Astrocyte of the cerebellum (primary cell): ENCODE measurements at regions not wholly inside any gene's neighbourhood (a gene's known extent, or its start where the extent isn't known, plus 50 kb on each side); places are given as distances from the start of the nearest gene placed in this dataset.
A peak's percentile ranks its signal among the peaks of the same experiment; 100 is the strongest.

Source experiments
- DNase-seq: peaks from one replicate; pipeline ENCODE4 v3.0.0-alpha.2; 2011; ENCODE audit warnings: low read depth
- H3K4me3 ChIP-seq: 2 replicates; pipeline ENCODE4 v1.5.1; 2011; ENCODE audit warnings: mild to moderate bottlenecking, low read depth, low read length, moderate library complexity
- CTCF ChIP-seq: IDR thresholded peaks from 2 replicates; pipeline ENCODE4 v1.5.1; 2012; ENCODE audit warnings: low read length, low read depth, moderate library complexity, mild to moderate bottlenecking; ENCODE audit errors: missing control alignments
- in situ Hi-C: cut with HindIII; loops from 2 replicates; pipeline ENCODE4 v1.10.0; 2017; ENCODE audit warnings: low sequenced_read_pairs

DNA sequence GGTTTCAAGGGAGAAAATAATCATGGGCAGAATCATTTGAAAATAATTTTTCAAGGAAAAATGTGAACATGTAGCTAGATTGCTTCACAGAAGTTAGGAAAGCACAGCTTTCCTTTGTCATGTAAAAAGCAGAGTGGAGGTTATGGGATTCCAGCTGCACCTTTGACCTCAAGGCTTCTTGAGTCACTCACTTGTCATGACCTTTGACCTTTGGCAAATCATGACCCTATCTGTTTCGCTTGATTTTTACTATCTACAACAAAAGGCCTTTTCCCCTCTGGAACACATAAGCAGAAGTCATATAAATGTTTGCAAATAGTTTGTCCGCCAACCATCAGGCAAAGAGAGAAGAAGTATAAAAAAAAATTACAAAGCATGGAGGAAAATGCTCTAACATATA is 210.7 kb upstream of the MIR17HG start:
- in situ Hi-C loops, result no loop called here
- DNase-seq, result no peak
- no peak for TF ChIP-seq CTCF
- no peak overlapping the region for H3K4me3 ChIP-seq

- no peak for DNase-seq
- TF ChIP-seq CTCF, result no peak
- no peak overlapping the region for H3K4me3 ChIP-seq
- in situ Hi-C loops, result no loop called here
Measured at GRCh38 chr13:91139232-91139631, 208.3 kb upstream of the MIR17HG start.

- no peak for TF ChIP-seq CTCF
- no peak for DNase-seq
- H3K4me3 ChIP-seq, result no peak overlapping the region
- in situ Hi-C loops, result no loop called here
Measured at GRCh38 chr13:91141543-91142061, 205.9 kb upstream of the MIR17HG start.

DNA sequence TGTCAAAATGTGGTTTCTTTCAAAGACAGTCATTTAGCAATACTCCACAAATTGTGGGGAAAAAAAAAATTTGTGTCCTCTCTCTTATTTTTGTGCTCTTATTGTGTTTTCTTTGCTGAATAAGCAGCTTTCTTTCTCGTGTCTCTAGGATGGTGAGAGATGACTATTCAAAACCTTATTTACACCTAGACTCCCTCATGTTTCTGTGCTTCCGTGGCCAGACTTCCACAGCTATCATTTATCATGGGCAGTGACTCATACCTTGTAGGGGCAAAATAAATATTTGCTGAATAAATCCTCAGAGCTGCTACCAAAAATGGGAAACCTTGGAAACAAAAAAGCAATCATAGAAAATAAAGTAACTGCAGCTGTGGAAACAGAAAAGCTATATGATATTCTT is 204.9 kb upstream of the MIR17HG start:
- in situ Hi-C loops, result no loop called here
- TF ChIP-seq CTCF, result no peak
- peak; percentile 85 for DNase-seq
- no peak overlapping the region for H3K4me3 ChIP-seq

DNA sequence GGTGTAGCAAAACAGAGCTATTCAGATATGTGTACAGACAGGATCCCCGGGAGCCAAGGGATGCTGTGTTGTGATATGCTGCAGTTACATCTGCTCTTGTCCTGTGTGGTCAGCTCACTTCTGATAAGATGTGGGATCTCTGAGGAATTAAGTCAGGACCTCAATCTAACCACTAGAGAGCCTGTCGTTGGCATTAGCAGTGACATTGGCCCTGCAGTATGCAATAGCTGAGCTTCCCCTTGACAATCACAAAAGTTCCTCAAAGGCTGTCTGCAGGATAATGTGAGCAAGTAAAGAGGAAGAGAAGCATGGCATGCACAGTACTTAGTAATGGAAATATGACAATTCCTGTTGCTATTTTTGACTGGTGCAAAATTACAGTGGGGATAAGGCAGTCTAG is 203.4 kb upstream of the MIR17HG start:
- H3K4me3 ChIP-seq, result no peak overlapping the region
- in situ Hi-C loops, result no loop called here
- no peak for DNase-seq
- no peak for TF ChIP-seq CTCF

GRCh38 chr13:91144486-91144885 is 203.0 kb upstream of the MIR17HG start:
- no peak for DNase-seq
- in situ Hi-C loops, result no loop called here
- no peak overlapping the region for H3K4me3 ChIP-seq
- TF ChIP-seq CTCF, result no peak
